H1 (cell line): ENCODE measurements at regions not wholly inside any gene's neighbourhood (a gene's known extent, or its start where the extent isn't known, plus 50 kb on each side); places are given as distances from the start of the nearest gene placed in this dataset.

Source experiments
- NANOG ChIP-seq: IDR thresholded peaks from 2 replicates; pipeline ENCODE4 v1.6.1; 2011; ENCODE audit warnings: low read length, low read depth, mild to moderate bottlenecking, inconsistent platforms; ENCODE audit not compliant: insufficient read depth, poor library complexity, severe bottlenecking
- PHF8 ChIP-seq: fragments of 200-600 bp; sonication (generic); conservative IDR thresholded peaks from 2 replicates; pipeline ENCODE4 v1.7.1; 2012; ENCODE audit warnings: low read depth, mild to moderate bottlenecking, inconsistent platforms, low read length, moderate library complexity
- POLR2AphosphoS5 ChIP-seq: IDR thresholded peaks from 2 replicates; pipeline ENCODE4 v1.6.1; 2011; ENCODE audit warnings: low read depth, low read length

DNA sequence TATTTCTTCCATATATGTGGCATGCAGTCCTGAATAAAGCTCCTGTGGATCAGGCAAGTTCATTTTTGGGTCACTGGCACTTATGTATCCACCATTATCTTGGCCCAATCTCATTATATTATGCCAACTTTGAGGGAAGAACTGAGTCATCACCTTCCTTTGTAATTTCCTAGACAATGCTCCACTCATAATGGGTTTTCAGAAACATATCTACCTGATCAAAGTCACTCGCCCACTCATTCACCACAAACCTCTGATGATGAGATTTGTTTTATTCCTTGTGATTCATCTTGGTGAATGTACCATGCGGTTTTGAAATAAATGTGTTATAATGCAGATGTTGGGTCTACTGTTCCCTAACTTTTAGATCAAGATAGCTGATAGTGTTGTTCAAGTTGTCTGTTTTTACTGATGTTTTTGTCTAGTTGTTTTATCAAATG lies 525.8 kb downstream of the KIF20B start:
- TF ChIP-seq POLR2AphosphoS5, result no peak
- no peak for TF ChIP-seq PHF8
- TF ChIP-seq NANOG, result no peak
